Stomach (tissue), 8 donors: ENCODE measurements at regions not wholly inside any gene's neighbourhood (a gene's known extent, or its start where the extent isn't known, plus 50 kb on each side); places are given as distances from the start of the nearest gene placed in this dataset.
A peak's percentile ranks its signal among the peaks of the same experiment; 100 is the strongest.

ENCODE experiments used
- DNase-seq, 2 donors: peaks; one replicate each; pipeline versions ENCODE4 v3.0.0 to v3.0.0-alpha.2; 2013 to 2019
- H3K27ac ChIP-seq, 5 donors: fragments of 200-600 bp in 4 of 5; sonication (generic) in 4 of 5; one replicate each; pipeline ENCODE4 v1.5.1; 2013 to 2019; ENCODE audit warnings: mild to moderate bottlenecking in 1 of 5, moderate library complexity in 1 of 5
- H3K27me3 ChIP-seq, 3 donors: fragments of 200-600 bp; sonication (generic); one replicate each; pipeline ENCODE4 v1.5.1; 2017 to 2019; ENCODE audit warnings: mixed run types in 1 of 3
- H3K36me3 ChIP-seq, 4 donors: fragments of 200-600 bp; sonication (generic); 1 replicate in 3 of 4; 2 replicates in 1 of 4; pipeline ENCODE4 v1.5.1; 2016 to 2019
- H3K4me1 ChIP-seq, 4 donors: fragments of 200-600 bp; sonication (generic); one replicate each; pipeline ENCODE4 v1.5.1; 2016 to 2019
- H3K4me3 ChIP-seq, 4 donors: fragments of 200-600 bp; sonication (generic) in 3 of 4; one replicate each; pipeline ENCODE4 v1.5.1; 2016 to 2019; ENCODE audit warnings: mild to moderate bottlenecking in 1 of 4
- H3K9me3 ChIP-seq, 4 donors: fragments of 200-600 bp; sonication (generic); one replicate each; pipeline ENCODE4 v1.5.1; 2016 to 2019
- EP300 ChIP-seq: sonication (generic); formaldehyde crosslinking; IDR thresholded peaks from one replicate; pipeline ENCODE4 v1.6.1; 2017; ENCODE audit warnings: antibody characterized with exemption
- POLR2A ChIP-seq, 4 donors: fragments of 450-650 bp; IDR thresholded peaks; one replicate each; pipeline ENCODE4 v1.6.1; 2016; ENCODE audit warnings: antibody characterized with exemption in 4 of 4, control low read depth in 2 of 4, mild to moderate bottlenecking in 1 of 4, moderate library complexity in 1 of 4
- POLR2AphosphoS5 ChIP-seq, 3 donors: sonication (generic); formaldehyde crosslinking; IDR thresholded peaks; one replicate each; pipeline ENCODE4 v1.6.1; 2016; ENCODE audit warnings: antibody characterized with exemption in 3 of 3
- WGBS, 5 donors: extraction: QIAGEN DNeasy Blood & Tissue Kit in 3 of 5; methylation state at CpG; one replicate each; pipeline versions ENCODE4 v1.1.5 to v1.1.7; 2013 to 2018; 5-methylcytosine and 5-hydroxymethylcytosine counted together
- intact Hi-C: fragments of 100-400 bp; cut with DNase I; formaldehyde crosslinking; loops from one replicate; pipeline ENCODE4 v1.15.1; 2023; ENCODE audit warnings: low total_unique reads
- TF ChIP-seq, protein P1 (sequence below), 7 experiments: fragments of 450-650 bp in 4 of 7; fragments of 200-600 bp in 3 of 7; sonication (generic) in 3 of 7; IDR thresholded peaks; one replicate each; pipeline ENCODE4 v1.5.1; 2016 to 2019; ENCODE audit warnings: antibody characterized with exemption in 7 of 7, control low read depth in 2 of 7, mild to moderate bottlenecking in 1 of 7
- donor health status: healthy with polysubstance abuse.
- donor health status: Bipolar disorder and iron deficiency.
- donor health status: healthy.

DNA sequence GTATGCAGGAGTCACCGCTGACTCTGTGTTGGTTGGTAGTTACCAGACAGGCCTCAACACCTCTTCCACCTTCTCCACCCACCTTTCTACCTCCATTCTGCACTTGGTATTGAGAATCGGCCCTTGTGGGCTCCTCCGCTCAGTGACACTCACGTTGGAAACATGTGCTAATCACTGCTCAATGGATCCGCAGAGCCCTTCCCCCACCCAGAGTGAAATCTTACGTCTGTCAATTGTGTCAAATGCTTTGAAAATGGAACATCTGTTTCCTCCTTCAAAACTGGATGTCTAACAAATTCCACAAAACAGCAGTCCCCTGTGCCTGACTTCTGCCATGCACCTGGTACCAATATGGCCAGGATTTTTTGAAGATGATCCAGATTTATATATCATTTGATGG lies 65.5 kb upstream of the NRIP1 start:
- TF ChIP-seq EP300, result no peak
- TF ChIP-seq, protein P1, sequence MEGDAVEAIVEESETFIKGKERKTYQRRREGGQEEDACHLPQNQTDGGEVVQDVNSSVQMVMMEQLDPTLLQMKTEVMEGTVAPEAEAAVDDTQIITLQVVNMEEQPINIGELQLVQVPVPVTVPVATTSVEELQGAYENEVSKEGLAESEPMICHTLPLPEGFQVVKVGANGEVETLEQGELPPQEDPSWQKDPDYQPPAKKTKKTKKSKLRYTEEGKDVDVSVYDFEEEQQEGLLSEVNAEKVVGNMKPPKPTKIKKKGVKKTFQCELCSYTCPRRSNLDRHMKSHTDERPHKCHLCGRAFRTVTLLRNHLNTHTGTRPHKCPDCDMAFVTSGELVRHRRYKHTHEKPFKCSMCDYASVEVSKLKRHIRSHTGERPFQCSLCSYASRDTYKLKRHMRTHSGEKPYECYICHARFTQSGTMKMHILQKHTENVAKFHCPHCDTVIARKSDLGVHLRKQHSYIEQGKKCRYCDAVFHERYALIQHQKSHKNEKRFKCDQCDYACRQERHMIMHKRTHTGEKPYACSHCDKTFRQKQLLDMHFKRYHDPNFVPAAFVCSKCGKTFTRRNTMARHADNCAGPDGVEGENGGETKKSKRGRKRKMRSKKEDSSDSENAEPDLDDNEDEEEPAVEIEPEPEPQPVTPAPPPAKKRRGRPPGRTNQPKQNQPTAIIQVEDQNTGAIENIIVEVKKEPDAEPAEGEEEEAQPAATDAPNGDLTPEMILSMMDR (IDR thresholded peaks at IDR 0.05), result no peak
- no peak for TF ChIP-seq POLR2AphosphoS5 (IDR thresholded peaks at IDR 0.05)
- Histone ChIP-seq H3K4me1 (peaks cover 4 to 15% (median 5%) of the 10 kb centered on the region in 4 donors), H3K27me3 (no peaks in the 10 kb centered on the region), H3K27ac (no peak overlapping the region), H3K9me3 (no peaks in the 10 kb centered on the region), H3K36me3 (no peaks in the 10 kb centered on the region), H3K4me3 (no peak overlapping the region)
- intact Hi-C loops, result no loop called here
- 76 to 93% (median 85%) methylated on average over 6 of the region's 6 CpGs for WGBS, 5 donors
- no peak for DNase-seq

DNA sequence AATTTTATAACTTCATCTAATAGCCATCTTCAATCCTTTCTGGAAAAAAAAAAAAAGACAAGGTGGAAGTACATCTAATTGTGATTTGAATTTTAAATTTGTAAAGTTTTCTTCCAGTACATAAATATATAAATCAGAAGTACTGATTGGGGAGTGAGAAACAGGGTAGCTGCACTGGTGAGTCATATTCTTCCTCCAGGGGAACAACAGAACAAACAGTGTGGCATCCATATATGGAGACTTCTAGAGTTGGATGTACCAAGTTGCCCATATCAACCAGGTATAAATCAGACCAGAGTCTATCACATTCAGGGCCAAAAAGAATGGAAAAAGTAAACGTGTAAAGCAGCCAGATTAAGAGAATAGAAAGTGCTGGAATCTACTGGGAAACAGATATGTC lies 66.0 kb upstream of the NRIP1 start:
- Histone ChIP-seq H3K27ac (no peak overlapping the region), H3K9me3 (no peaks in the 10 kb centered on the region), H3K27me3 (no peaks in the 10 kb centered on the region), H3K36me3 (no peaks in the 10 kb centered on the region), H3K4me3 (no peak overlapping the region), H3K4me1 (peaks cover 4 to 16% (median 5%) of the 10 kb centered on the region in 4 donors)
- DNase-seq, result no peak
- TF ChIP-seq POLR2AphosphoS5 (IDR thresholded peaks at IDR 0.05) (no peak), EP300 (no peak), POLR2A (IDR thresholded peaks at IDR 0.05) (no peak)
- TF ChIP-seq, protein P1 (IDR thresholded peaks at IDR 0.05), result no peak
- intact Hi-C loops, result no loop called here
- 21 to 46% (median 28%) methylated on average over 1 of the region's 1 CpG for WGBS, 5 donors

DNA sequence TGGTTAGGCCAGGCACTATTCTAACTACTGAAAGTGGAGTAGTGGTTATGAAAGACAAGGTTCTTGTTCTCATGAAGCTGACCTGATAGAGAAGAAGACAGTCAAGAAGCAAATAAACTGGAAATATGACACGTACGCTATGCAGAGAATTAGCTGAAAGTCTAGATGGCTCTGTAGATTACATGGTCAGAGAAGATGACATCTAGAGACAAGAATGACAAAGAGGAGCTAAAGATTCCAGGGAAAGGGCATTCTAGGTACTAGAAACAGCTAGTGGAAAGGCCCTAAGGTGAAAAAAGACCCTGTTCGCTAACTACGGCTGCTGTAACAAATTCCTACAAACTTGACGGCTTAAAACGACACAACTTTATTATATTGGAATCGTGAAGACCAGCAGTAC lies 68.0 kb upstream of the NRIP1 start:
- peaks cover 4 to 16% (median 5%) of the 10 kb centered on the region in 4 donors for H3K4me1 ChIP-seq
- no peak for TF ChIP-seq EP300
- no peak for TF ChIP-seq POLR2A (IDR thresholded peaks at IDR 0.05)
- intact Hi-C loops, result no loop called here
- no peaks in the 10 kb centered on the region for H3K36me3 ChIP-seq
- DNase-seq, result no peak
- no peaks in the 10 kb centered on the region for H3K27me3 ChIP-seq
- 92 to 99% (median 96%) methylated on average over 7 of the region's 7 CpGs for WGBS, 5 donors
- no peak overlapping the region for H3K4me3 ChIP-seq
- H3K27ac ChIP-seq, result no peak overlapping the region
- H3K9me3 ChIP-seq, result no peaks in the 10 kb centered on the region

DNA sequence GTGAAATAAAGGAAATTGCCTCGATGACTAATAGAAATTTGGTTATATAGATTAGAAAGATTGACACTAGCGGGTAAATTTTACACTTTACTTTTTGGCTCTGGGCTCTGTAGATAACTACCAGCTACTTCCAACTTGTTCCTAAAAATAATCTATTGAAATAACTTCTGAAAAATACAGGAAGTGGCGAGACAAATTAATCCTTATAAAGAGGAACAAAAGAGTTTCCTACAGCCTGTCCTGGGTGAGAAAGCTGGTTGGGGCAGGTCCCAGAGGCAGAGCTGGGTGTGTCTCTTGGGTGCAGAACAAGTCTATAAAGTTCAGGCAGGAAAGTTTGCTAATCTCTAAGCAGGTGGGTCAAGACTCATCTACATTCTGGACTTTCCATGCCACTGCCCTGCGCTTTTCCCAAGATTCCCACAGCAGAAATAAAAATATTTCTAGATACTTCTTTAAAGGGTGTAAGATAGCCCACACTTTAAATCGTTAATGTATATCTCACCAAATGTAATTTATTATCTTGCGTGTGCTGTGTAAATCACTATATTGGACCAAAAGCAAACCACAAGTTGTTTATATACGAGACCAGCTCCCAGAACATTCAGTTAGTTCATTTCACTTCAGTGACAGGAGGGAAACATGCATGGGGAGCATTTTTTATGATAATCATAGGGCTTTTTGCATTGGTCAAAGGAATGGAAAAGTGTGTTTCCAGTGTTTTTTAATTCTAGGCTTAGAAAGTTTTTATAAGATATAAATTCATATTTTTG lies 70.1 kb upstream of the NRIP1 start:
- WGBS, 5 donors, result 20 to 40% (median 33%) methylated on average over 7 of the region's 7 CpGs
- no peaks in the 10 kb centered on the region for H3K36me3 ChIP-seq
- intact Hi-C loops, result no loop called here
- H3K27ac ChIP-seq, result no peak overlapping the region
- H3K4me1 ChIP-seq, result peaks cover 20 to 34% (median 23%) of the 10 kb centered on the region in 4 donors
- H3K27me3 ChIP-seq, result no peaks in the 10 kb centered on the region
- TF ChIP-seq, protein P1 (IDR thresholded peaks at IDR 0.05), result no peak
- no peak for TF ChIP-seq EP300
- TF ChIP-seq POLR2A (IDR thresholded peaks at IDR 0.05), result no peak
- TF ChIP-seq POLR2AphosphoS5 (IDR thresholded peaks at IDR 0.05), result no peak
- DNase-seq, result peak; percentile 33 to 39
- H3K4me3 ChIP-seq, result no peak overlapping the region
- H3K9me3 ChIP-seq, result no peaks in the 10 kb centered on the region
